SKM-1 (cell line): ENCODE measurements at regions not wholly inside any gene's neighbourhood (a gene's known extent, or its start where the extent isn't known, plus 50 kb on each side); places are given as distances from the start of the nearest gene placed in this dataset.

ENCODE experiments used
- DNase-seq: peaks from one replicate; lab custom pipeline; 2025; ENCODE audit not compliant: unreplicated experiment; lab: John Stamatoyannopoulos, UW

GRCh38 chr5:67605730-67606585, 409.4 kb upstream of the CD180 start:
- no peak for DNase-seq

- no peak for DNase-seq
These were observed 394.9 kb upstream of the CD180 start for GRCh38 chr5:67591491-67591890.

GRCh38 chr5:67588389-67588788, 391.8 kb upstream of the CD180 start:
- no peak for DNase-seq

- no peak for DNase-seq
These were observed 384.6 kb upstream of the CD180 start for GRCh38 chr5:67581203-67581602.

- no peak for DNase-seq
These were observed 381.4 kb upstream of the CD180 start for GRCh38 chr5:67578011-67578410.

GRCh38 chr5:67577424-67577823, 380.8 kb upstream of the CD180 start:
- DNase-seq, result no peak

- DNase-seq, result no peak
These were observed 379.5 kb upstream of the CD180 start for GRCh38 chr5:67576112-67576511.

- no peak for DNase-seq
These were observed 378.5 kb upstream of the CD180 start for GRCh38 chr5:67575087-67575486.

- DNase-seq, result no peak
These were observed 364.7 kb upstream of the CD180 start for GRCh38 chr5:67561151-67561932.

- no peak for DNase-seq
These were observed 356.2 kb upstream of the CD180 start for GRCh38 chr5:67552773-67553172.

GRCh38 chr5:67549947-67550346, 353.3 kb upstream of the CD180 start:
- DNase-seq, result no peak

GRCh38 chr5:67549296-67549618, 352.7 kb upstream of the CD180 start:
- DNase-seq, result no peak

GRCh38 chr5:67548520-67549295, 352.1 kb upstream of the CD180 start:
- no peak for DNase-seq

- DNase-seq, result no peak
These were observed 351.1 kb upstream of the CD180 start for GRCh38 chr5:67547682-67548081.

GRCh38 chr5:67544942-67545341, 348.3 kb upstream of the CD180 start:
- peak; percentile 16 for DNase-seq

- DNase-seq, result no peak
These were observed 347.2 kb upstream of the CD180 start for GRCh38 chr5:67543720-67544270.

GRCh38 chr5:67542479-67542878, 345.9 kb upstream of the CD180 start:
- DNase-seq, result peak; percentile 53

GRCh38 chr5:67541875-67542274, 345.3 kb upstream of the CD180 start:
- DNase-seq, result no peak

GRCh38 chr5:67538855-67539506, 342.4 kb upstream of the CD180 start:
- no peak for DNase-seq

GRCh38 chr5:67537439-67538148, 341.0 kb upstream of the CD180 start:
- DNase-seq, result no peak
